ENCODE measurements at regions not wholly inside any gene's neighbourhood (a gene's known extent, or its start where the extent isn't known, plus 50 kb on each side); places are given as distances from the start of the nearest gene placed in this dataset.

DNA sequence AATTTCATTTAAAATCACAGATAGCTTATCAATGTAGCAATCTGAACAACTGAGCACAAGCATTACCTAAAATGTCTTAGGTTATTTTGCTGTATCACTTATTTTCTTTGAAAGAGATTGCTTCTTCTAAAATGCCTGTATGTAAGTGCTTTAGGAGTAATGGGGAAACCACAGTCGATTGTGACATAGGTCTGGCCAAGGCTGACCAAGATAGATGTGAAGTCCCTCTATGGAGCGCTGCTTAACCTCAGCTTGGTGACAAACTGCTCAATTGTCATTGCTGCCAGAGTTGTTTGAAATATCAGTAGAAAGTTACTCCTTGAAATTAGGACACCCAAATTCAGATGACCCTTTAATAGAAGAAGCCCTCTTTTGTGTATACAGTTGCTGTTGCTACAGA, 401.9 kb upstream of the NDST4 start:
- TF ChIP-seq CTCF (IDR thresholded peaks at IDR 0.05) (no peak), POLR2A (IDR thresholded peaks at IDR 0.05) (no peak), EP300 (IDR thresholded peaks at IDR 0.05) (no peak), POLR2AphosphoS5 (IDR thresholded peaks at IDR 0.05) (no peak)

All from suprapubic skin (tissue), 4 donors.